A549 (cell line): ENCODE measurements at regions not wholly inside any gene's neighbourhood (a gene's known extent, or its start where the extent isn't known, plus 50 kb on each side); places are given as distances from the start of the nearest gene placed in this dataset.

Experiments
- ATAC-seq, 2 experiments: fragments of 200-7000 bp in 1 of 2; fragments of >200 bp in 1 of 2; cut with Nextera tagmentation in 1 of 2; cut with Tn5 transposase in 1 of 2; 3 replicates each; pipeline versions ENCODE4 v1.8.0 to v1.9.1; 2018 to 2020; ENCODE audit warnings: mild to moderate bottlenecking in 1 of 2, moderate library complexity in 1 of 2
- CTCF ChIA-PET: fragments of 300-600 bp; sonication (Branson Sonifier 250); formaldehyde crosslinking; extraction: SDS; loops from one replicate; lab custom pipeline; 2021; ENCODE audit warnings: antibody characterized with exemption, inconsistent platforms; lab: Yijun Ruan, JAX
- POLR2A ChIA-PET: fragments of 350-600 bp; formaldehyde crosslinking; extraction: SDS; loops from one replicate; lab custom pipeline; 2021; ENCODE audit warnings: antibody characterized with exemption, inconsistent platforms; lab: Yijun Ruan, JAX
- DNase-seq, 2 experiments: peaks; one replicate each; pipeline versions ENCODE4 v3.0.0 to v3.0.0-alpha.2; 2011 to 2016; ENCODE audit warnings: low read depth in 1 of 2, low spot score in 1 of 2
- FAIRE-seq: peaks from 2 replicates; lab custom pipeline; 2011; peaks lifted over from hg19 to GRCh38; lab: Jason Lieb, UNC
- H3K27ac ChIP-seq, 2 experiments: fragments of >200 bp; sonication (Bioruptor Twin); formaldehyde crosslinking; 3 replicates each; pipeline ENCODE4 v1.5.1; 2016 to 2017
- H3K4me1 ChIP-seq: fragments of >200 bp; sonication (Bioruptor Twin); formaldehyde crosslinking; 3 replicates; pipeline ENCODE4 v1.6.1; 2016
- H3K4me2 ChIP-seq: fragments of >200 bp; sonication (Bioruptor Twin); formaldehyde crosslinking; 3 replicates; pipeline ENCODE4 v1.6.1; 2016
- H3K4me3 ChIP-seq: fragments of >200 bp; sonication (Bioruptor Twin); formaldehyde crosslinking; 3 replicates; pipeline ENCODE4 v1.5.1; 2016
- H3K9me3 ChIP-seq: fragments of >200 bp; sonication (Bioruptor Twin); formaldehyde crosslinking; 3 replicates; pipeline ENCODE4 v1.6.1; 2016
- BHLHE40 ChIP-seq: IDR thresholded peaks from 2 replicates; pipeline ENCODE4 v1.6.1; 2012; ENCODE audit warnings: low read depth, low read length, inconsistent platforms
- CHD4 ChIP-seq: fragments of 200-600 bp; sonication (generic); IDR thresholded peaks from 2 replicates; pipeline ENCODE4 v1.6.1; 2016; ENCODE audit warnings: antibody characterized with exemption, mild to moderate bottlenecking, borderline replicate concordance
- EHF ChIP-seq: fragments of 250-450 bp; sonication (Bioruptor Pico); IDR thresholded peaks from 2 replicates; pipeline ENCODE4 v1.5.0; 2020; ENCODE audit warnings: mild to moderate bottlenecking
- HEYL ChIP-seq: fragments of 250-450 bp; sonication (Bioruptor Pico); IDR thresholded peaks from 2 replicates; pipeline ENCODE4 v1.8.0; 2021; ENCODE audit warnings: mild to moderate bottlenecking, moderate library complexity
- JUNB ChIP-seq: fragments of >200 bp; sonication (Bioruptor Twin); formaldehyde crosslinking; IDR thresholded peaks from 2 replicates; pipeline ENCODE4 v1.6.1; 2016
- MAFK ChIP-seq: fragments of 450-650 bp; IDR thresholded peaks from 2 replicates; pipeline ENCODE4 v1.6.1; 2014; ENCODE audit not compliant: partially characterized antibody
- MYC ChIP-seq: IDR thresholded peaks from 2 replicates; pipeline ENCODE4 v1.6.1; 2012; ENCODE audit warnings: mild to moderate bottlenecking, inconsistent platforms, low read length, improper control_type of control experiment, borderline replicate concordance
- NFE2L2 ChIP-seq: fragments of 150-350 bp; conservative IDR thresholded peaks from 2 replicates; pipeline ENCODE4 v1.6.1; 2014; ENCODE audit warnings: low read length
- PBX3 ChIP-seq: IDR thresholded peaks from 2 replicates; pipeline ENCODE4 v1.6.1; 2012
- POLR2A ChIP-seq: IDR thresholded peaks from 2 replicates; pipeline ENCODE4 v1.6.1; 2012; ENCODE audit warnings: mild to moderate bottlenecking, low read length
- RAD21 ChIP-seq, 2 experiments: fragments of >200 bp in 1 of 2; sonication (Bioruptor Twin) in 1 of 2; formaldehyde crosslinking in 1 of 2; IDR thresholded peaks in 1 of 2; conservative IDR thresholded peaks in 1 of 2; 2 replicates in 1 of 2; 3 replicates in 1 of 2; pipeline ENCODE4 v1.6.1; 2012 to 2018; ENCODE audit warnings: inconsistent platforms in 1 of 2
- RCOR1 ChIP-seq: fragments of 150-350 bp; IDR thresholded peaks from 2 replicates; pipeline ENCODE4 v1.6.1; 2014; ENCODE audit warnings: antibody characterized with exemption, low read length, low read depth
- USF2 ChIP-seq: fragments of 450-650 bp; IDR thresholded peaks from 2 replicates; pipeline ENCODE4 v1.6.1; 2014; ENCODE audit warnings: antibody characterized with exemption
- ZSCAN20 ChIP-seq: fragments of 250-450 bp; sonication (Bioruptor Pico); IDR thresholded peaks from 2 replicates; pipeline ENCODE4 v1.8.0; 2022; ENCODE audit warnings: mild to moderate bottlenecking, moderate library complexity
- WGBS: methylation state at CpG from one replicate; pipeline ENCODE4 v1.1.6; 2017; ENCODE audit errors: missing lambda C conversion rate; 5-methylcytosine and 5-hydroxymethylcytosine counted together
- TF ChIP-seq, protein P1 (sequence below): fragments of 200-600 bp; sonication (generic); IDR thresholded peaks from 2 replicates; pipeline ENCODE4 v1.6.1; 2016; ENCODE audit warnings: antibody characterized with exemption, mild to moderate bottlenecking, moderate library complexity
- TF ChIP-seq, protein P2 (sequence below): fragments of 150-350 bp; IDR thresholded peaks from 2 replicates; pipeline ENCODE4 v1.6.1; 2014; ENCODE audit warnings: low read depth, mild to moderate bottlenecking, low read length

DNA sequence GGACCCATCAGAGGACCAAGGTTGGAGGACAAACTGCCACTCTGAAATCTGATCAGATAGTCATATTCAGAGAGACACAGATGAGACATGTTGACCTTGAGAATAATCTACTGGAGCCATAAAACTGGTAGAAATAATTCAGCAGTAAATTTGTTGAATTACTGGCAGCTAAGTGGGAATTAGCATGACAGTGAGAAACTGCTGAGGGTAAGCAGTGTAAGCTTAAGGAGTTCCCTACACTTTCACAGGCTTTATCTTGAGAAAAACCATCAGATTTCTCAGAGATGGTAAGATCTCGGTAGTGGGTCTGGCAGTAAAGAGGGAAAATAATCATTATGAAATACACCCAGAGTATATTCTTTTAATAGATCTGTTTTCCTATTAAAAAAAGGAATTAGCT is 213.7 kb downstream of the TECRL start:
- ChIA-PET POLR2A (no interaction called here), CTCF (no interaction called here)
- H3K4me1 ChIP-seq, result no peaks in the 10 kb centered on the region
- TF ChIP-seq, protein P1, sequence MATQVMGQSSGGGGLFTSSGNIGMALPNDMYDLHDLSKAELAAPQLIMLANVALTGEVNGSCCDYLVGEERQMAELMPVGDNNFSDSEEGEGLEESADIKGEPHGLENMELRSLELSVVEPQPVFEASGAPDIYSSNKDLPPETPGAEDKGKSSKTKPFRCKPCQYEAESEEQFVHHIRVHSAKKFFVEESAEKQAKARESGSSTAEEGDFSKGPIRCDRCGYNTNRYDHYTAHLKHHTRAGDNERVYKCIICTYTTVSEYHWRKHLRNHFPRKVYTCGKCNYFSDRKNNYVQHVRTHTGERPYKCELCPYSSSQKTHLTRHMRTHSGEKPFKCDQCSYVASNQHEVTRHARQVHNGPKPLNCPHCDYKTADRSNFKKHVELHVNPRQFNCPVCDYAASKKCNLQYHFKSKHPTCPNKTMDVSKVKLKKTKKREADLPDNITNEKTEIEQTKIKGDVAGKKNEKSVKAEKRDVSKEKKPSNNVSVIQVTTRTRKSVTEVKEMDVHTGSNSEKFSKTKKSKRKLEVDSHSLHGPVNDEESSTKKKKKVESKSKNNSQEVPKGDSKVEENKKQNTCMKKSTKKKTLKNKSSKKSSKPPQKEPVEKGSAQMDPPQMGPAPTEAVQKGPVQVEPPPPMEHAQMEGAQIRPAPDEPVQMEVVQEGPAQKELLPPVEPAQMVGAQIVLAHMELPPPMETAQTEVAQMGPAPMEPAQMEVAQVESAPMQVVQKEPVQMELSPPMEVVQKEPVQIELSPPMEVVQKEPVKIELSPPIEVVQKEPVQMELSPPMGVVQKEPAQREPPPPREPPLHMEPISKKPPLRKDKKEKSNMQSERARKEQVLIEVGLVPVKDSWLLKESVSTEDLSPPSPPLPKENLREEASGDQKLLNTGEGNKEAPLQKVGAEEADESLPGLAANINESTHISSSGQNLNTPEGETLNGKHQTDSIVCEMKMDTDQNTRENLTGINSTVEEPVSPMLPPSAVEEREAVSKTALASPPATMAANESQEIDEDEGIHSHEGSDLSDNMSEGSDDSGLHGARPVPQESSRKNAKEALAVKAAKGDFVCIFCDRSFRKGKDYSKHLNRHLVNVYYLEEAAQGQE, result no peak
- TF ChIP-seq JUNB (no peak), NFE2L2 (no peak), BHLHE40 (no peak), USF2 (no peak)
- WGBS, result 31% methylated on average over 1 of the region's 1 CpG
- ATAC-seq (no peak), DNase-seq (no peak), FAIRE-seq (no peak)
- no peak overlapping the region for H3K27ac ChIP-seq
- no peak overlapping the region for H3K4me2 ChIP-seq
- H3K4me3 ChIP-seq, result no peak overlapping the region
- no peaks in the 10 kb centered on the region for H3K9me3 ChIP-seq

GRCh38 chr4:64192731-64193412 is 216.4 kb downstream of the TECRL start:
- CTCF ChIA-PET, result no interaction called here
- FAIRE-seq (no peak), DNase-seq (no peak), ATAC-seq (no peak)
- Histone ChIP-seq H3K27ac (no peak overlapping the region), H3K4me3 (no peak overlapping the region), H3K9me3 (no peaks in the 10 kb centered on the region), H3K4me2 (no peak overlapping the region), H3K4me1 (no peaks in the 10 kb centered on the region)
- no peak for TF ChIP-seq RAD21 (conservative IDR thresholded peaks at IDR 0.05 in 1 of 2, IDR thresholded peaks at IDR 0.05 in 1 of 2)
- TF ChIP-seq POLR2A, result no peak
- TF ChIP-seq PBX3, result no peak
- TF ChIP-seq ZSCAN20 (CRISPR knock-in tag), result no peak
- no peak for TF ChIP-seq MYC
- no peak for TF ChIP-seq HEYL (CRISPR knock-in tag)
- TF ChIP-seq RCOR1, result no peak
- no peak for TF ChIP-seq MAFK
- TF ChIP-seq, protein P2, sequence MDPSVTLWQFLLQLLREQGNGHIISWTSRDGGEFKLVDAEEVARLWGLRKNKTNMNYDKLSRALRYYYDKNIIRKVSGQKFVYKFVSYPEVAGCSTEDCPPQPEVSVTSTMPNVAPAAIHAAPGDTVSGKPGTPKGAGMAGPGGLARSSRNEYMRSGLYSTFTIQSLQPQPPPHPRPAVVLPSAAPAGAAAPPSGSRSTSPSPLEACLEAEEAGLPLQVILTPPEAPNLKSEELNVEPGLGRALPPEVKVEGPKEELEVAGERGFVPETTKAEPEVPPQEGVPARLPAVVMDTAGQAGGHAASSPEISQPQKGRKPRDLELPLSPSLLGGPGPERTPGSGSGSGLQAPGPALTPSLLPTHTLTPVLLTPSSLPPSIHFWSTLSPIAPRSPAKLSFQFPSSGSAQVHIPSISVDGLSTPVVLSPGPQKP, result no peak
- TF ChIP-seq EHF, result no peak
- TF ChIP-seq CHD4, result no peak
- POLR2A ChIA-PET, result no interaction called here
- 34% methylated on average over 3 of the region's 3 CpGs for WGBS
